Uterus (tissue), 3 donors: ENCODE measurements at regions not wholly inside any gene's neighbourhood (a gene's known extent, or its start where the extent isn't known, plus 50 kb on each side); places are given as distances from the start of the nearest gene placed in this dataset.

ENCODE experiments used
- DNase-seq, 2 donors: peaks; one replicate each; pipeline ENCODE4 v3.0.0-alpha.2; 2019 to 2020
- H3K27ac ChIP-seq, 2 donors: fragments of 200-600 bp; sonication (generic); 1 replicate in 1 of 2; 2 replicates in 1 of 2; pipeline ENCODE4 v1.5.1; 2016 to 2018
- H3K27me3 ChIP-seq, 2 donors: fragments of 200-600 bp; sonication (generic); one replicate each; pipeline ENCODE4 v1.5.1; 2018 to 2019; ENCODE audit warnings: control low read depth in 1 of 2
- H3K36me3 ChIP-seq, 2 donors: fragments of 200-600 bp; sonication (generic); one replicate each; pipeline ENCODE4 v1.5.1; 2019; ENCODE audit warnings: control low read depth in 1 of 2
- H3K4me1 ChIP-seq, 2 donors: fragments of 200-600 bp; sonication (generic); one replicate each; pipeline ENCODE4 v1.5.1; 2018 to 2019; ENCODE audit warnings: control low read depth in 1 of 2
- H3K4me3 ChIP-seq, 2 donors: fragments of 200-600 bp; sonication (generic); 1 replicate in 1 of 2; 2 replicates in 1 of 2; pipeline ENCODE4 v1.5.1; 2018 to 2019; ENCODE audit warnings: mild to moderate bottlenecking in 1 of 2
- H3K9me3 ChIP-seq, 2 donors: fragments of 200-600 bp; sonication (generic); one replicate each; pipeline ENCODE4 v1.5.1; 2019; ENCODE audit warnings: control low read depth in 1 of 2
- CTCF ChIP-seq, 4 experiments: fragments of 200-600 bp in 2 of 4; fragments of 450-650 bp in 2 of 4; sonication (generic) in 2 of 4; IDR thresholded peaks; one replicate each; pipeline ENCODE4 v1.5.1; 2016 to 2019; ENCODE audit warnings: antibody characterized with exemption in 4 of 4, mild to moderate bottlenecking in 2 of 4, moderate library complexity in 1 of 4
- POLR2A ChIP-seq, 2 donors: fragments of 450-650 bp; IDR thresholded peaks; one replicate each; pipeline ENCODE4 v1.6.1; 2016; ENCODE audit warnings: antibody characterized with exemption in 2 of 2, mild to moderate bottlenecking in 1 of 2, moderate library complexity in 1 of 2
- intact Hi-C: fragments of 100-400 bp; cut with DNase I; formaldehyde crosslinking; loops from one replicate; pipeline ENCODE4 v1.15.1; 2023; ENCODE audit warnings: low total_unique reads
- donor health status: DM: yes; HTN: yes; CAD: no.

- no peak for DNase-seq
- intact Hi-C loops, result no loop called here
- TF ChIP-seq CTCF (IDR thresholded peaks at IDR 0.05) (no peak), POLR2A (IDR thresholded peaks at IDR 0.05) (no peak)
- no peak overlapping the region for H3K27ac ChIP-seq
- H3K4me1 ChIP-seq, result no peaks in the 10 kb centered on the region
- no peaks in the 10 kb centered on the region for H3K9me3 ChIP-seq
- H3K27me3 ChIP-seq, result no peaks in the 10 kb centered on the region
- H3K36me3 ChIP-seq, result no peaks in the 10 kb centered on the region
- H3K4me3 ChIP-seq, result no peak overlapping the region
Measured at GRCh38 chr3:139280027-139280671, 63.7 kb upstream of the MRPS22 start.

- Histone ChIP-seq H3K4me1 (no peaks in the 10 kb centered on the region), H3K4me3 (no peak overlapping the region), H3K27me3 (no peaks in the 10 kb centered on the region), H3K9me3 (no peaks in the 10 kb centered on the region), H3K36me3 (no peaks in the 10 kb centered on the region), H3K27ac (no peak overlapping the region)
- no peak for TF ChIP-seq CTCF (IDR thresholded peaks at IDR 0.05)
- no peak for TF ChIP-seq POLR2A (IDR thresholded peaks at IDR 0.05)
- DNase-seq, result no peak
- intact Hi-C loops, result no loop called here
Measured at GRCh38 chr3:139281096-139281495, 62.7 kb upstream of the MRPS22 start.

GRCh38 chr3:139281522-139282196, 62.2 kb upstream of the MRPS22 start:
- H3K27ac ChIP-seq, result no peak overlapping the region
- H3K27me3 ChIP-seq, result no peaks in the 10 kb centered on the region
- intact Hi-C loops, result no loop called here
- H3K9me3 ChIP-seq, result no peaks in the 10 kb centered on the region
- TF ChIP-seq CTCF (IDR thresholded peaks at IDR 0.05) (no peak), POLR2A (IDR thresholded peaks at IDR 0.05) (no peak)
- H3K36me3 ChIP-seq, result no peaks in the 10 kb centered on the region
- DNase-seq, result no peak
- no peaks in the 10 kb centered on the region for H3K4me1 ChIP-seq
- H3K4me3 ChIP-seq, result no peak overlapping the region

GRCh38 chr3:139283301-139283700, 60.5 kb upstream of the MRPS22 start:
- no peaks in the 10 kb centered on the region for H3K36me3 ChIP-seq
- no peaks in the 10 kb centered on the region for H3K9me3 ChIP-seq
- peaks cover 0 to 6% of the 10 kb centered on the region in 2 donors for H3K4me1 ChIP-seq
- no peak for DNase-seq
- intact Hi-C loops, result no loop called here
- H3K27me3 ChIP-seq, result no peaks in the 10 kb centered on the region
- no peak for TF ChIP-seq CTCF (IDR thresholded peaks at IDR 0.05)
- no peak for TF ChIP-seq POLR2A (IDR thresholded peaks at IDR 0.05)
- no peak overlapping the region for H3K27ac ChIP-seq
- no peak overlapping the region for H3K4me3 ChIP-seq

- Histone ChIP-seq H3K27me3 (no peaks in the 10 kb centered on the region), H3K4me3 (no peak overlapping the region), H3K4me1 (peaks cover 0 to 6% of the 10 kb centered on the region in 2 donors), H3K27ac (no peak overlapping the region), H3K9me3 (no peaks in the 10 kb centered on the region), H3K36me3 (no peaks in the 10 kb centered on the region)
- intact Hi-C loops, result no loop called here
- TF ChIP-seq POLR2A (IDR thresholded peaks at IDR 0.05) (no peak), CTCF (IDR thresholded peaks at IDR 0.05) (no peak)
- no peak for DNase-seq
Measured at GRCh38 chr3:139284221-139284620, 59.6 kb upstream of the MRPS22 start.
